ENCODE measurements at regions not wholly inside any gene's neighbourhood (a gene's known extent, or its start where the extent isn't known, plus 50 kb on each side); places are given as distances from the start of the nearest gene placed in this dataset.
A peak's percentile ranks its signal among the peaks of the same experiment; 100 is the strongest.

- Histone ChIP-seq H3K27me3 (no peaks in the 10 kb centered on the region), H2AFZ (replicated peaks) (no peak overlapping the region), H3K4me3 (no peak overlapping the region), H3K27ac (no peak overlapping the region), H3K9me3 (ENCODE audit: low read depth) (no peaks in the 10 kb centered on the region), H3F3A (ENCODE audit: low read depth) (no peaks in the 10 kb centered on the region), H3K4me1 (peaks cover 35% of the 10 kb centered on the region), H3K4me2 (peak overlapping the region; percentile 23), H3K9ac (no peak overlapping the region), H3K36me3 (no peaks in the 10 kb centered on the region), H3K79me2 (ENCODE audit: low read depth) (no peaks in the 10 kb centered on the region), H4K20me1 (ENCODE audit: low read depth) (no peaks in the 10 kb centered on the region)
- DNase-seq (ENCODE audit: low spot score), result no peak
- H3K27me3 Mint-ChIP-seq (ENCODE audit: insufficient read depth, low read depth), result peaks cover 10% of the 10 kb centered on the region
- H3K36me3 Mint-ChIP-seq, result no peaks in the 10 kb centered on the region
- peaks cover 6% of the 10 kb centered on the region for H3K9me3 Mint-ChIP-seq
- no peak overlapping the region for H3K27ac Mint-ChIP-seq
- TF ChIP-seq EZH2phosphoT487 (IDR thresholded peaks at IDR 0.05), result no peak
- no peak for TF ChIP-seq CTCF (IDR thresholded peaks at IDR 0.05)
- no peak for TF ChIP-seq EZH2 (IDR thresholded peaks at IDR 0.05)
- peaks cover 30% of the 10 kb centered on the region for H3K4me1 Mint-ChIP-seq
- no peak overlapping the region for H3K4me3 Mint-ChIP-seq
Observed at GRCh38 chr2:205914213-205915129, 171.5 kb downstream of the INO80D start.

- Histone ChIP-seq H3K27me3 (no peaks in the 10 kb centered on the region), H3F3A (ENCODE audit: low read depth) (no peaks in the 10 kb centered on the region), H3K4me3 (no peak overlapping the region), H3K9me3 (ENCODE audit: low read depth) (no peaks in the 10 kb centered on the region), H4K20me1 (ENCODE audit: low read depth) (no peaks in the 10 kb centered on the region), H3K9ac (no peak overlapping the region), H3K79me2 (ENCODE audit: low read depth) (no peaks in the 10 kb centered on the region), H2AFZ (replicated peaks) (no peak overlapping the region), H3K4me2 (peak overlapping the region; percentile 23), H3K27ac (no peak overlapping the region), H3K4me1 (peaks cover 35% of the 10 kb centered on the region), H3K36me3 (no peaks in the 10 kb centered on the region)
- TF ChIP-seq CTCF (IDR thresholded peaks at IDR 0.05) (no peak), EZH2 (IDR thresholded peaks at IDR 0.05) (no peak), EZH2phosphoT487 (IDR thresholded peaks at IDR 0.05) (no peak)
- Mint-ChIP-seq H3K36me3 (no peaks in the 10 kb centered on the region), H3K4me3 (no peak overlapping the region), H3K4me1 (peaks cover 32% of the 10 kb centered on the region), H3K27me3 (ENCODE audit: insufficient read depth, low read depth) (peaks cover 7% of the 10 kb centered on the region), H3K27ac (no peak overlapping the region), H3K9me3 (peaks cover 5% of the 10 kb centered on the region)
- DNase-seq (ENCODE audit: low spot score), result no peak
Observed at GRCh38 chr2:205913668-205914067, 172.3 kb downstream of the INO80D start.

- peaks cover 37% of the 10 kb centered on the region for H3K4me1 Mint-ChIP-seq
- H3K9ac ChIP-seq, result no peak overlapping the region
- no peaks in the 10 kb centered on the region for H3K36me3 ChIP-seq
- H3K36me3 Mint-ChIP-seq, result no peaks in the 10 kb centered on the region
- H3K4me1 ChIP-seq, result peaks cover 35% of the 10 kb centered on the region
- no peaks in the 10 kb centered on the region for H3K9me3 ChIP-seq (ENCODE audit: low read depth)
- H3K27ac Mint-ChIP-seq, result no peak overlapping the region
- no peaks in the 10 kb centered on the region for H3K79me2 ChIP-seq (ENCODE audit: low read depth)
- no peaks in the 10 kb centered on the region for H3F3A ChIP-seq (ENCODE audit: low read depth)
- H3K27me3 ChIP-seq, result no peaks in the 10 kb centered on the region
- no peaks in the 10 kb centered on the region for H4K20me1 ChIP-seq (ENCODE audit: low read depth)
- DNase-seq (ENCODE audit: low spot score), result peak; percentile 20
- no peak overlapping the region for H3K27ac ChIP-seq
- H3K4me2 ChIP-seq, result no peak overlapping the region
- no peak overlapping the region for H3K4me3 Mint-ChIP-seq
- H2AFZ ChIP-seq (replicated peaks), result no peak overlapping the region
- H3K9me3 Mint-ChIP-seq, result peaks cover 9% of the 10 kb centered on the region
- no peak overlapping the region for H3K4me3 ChIP-seq
- no peak for TF ChIP-seq EZH2 (IDR thresholded peaks at IDR 0.05)
- no peak for TF ChIP-seq CTCF (IDR thresholded peaks at IDR 0.05)
- no peak for TF ChIP-seq EZH2phosphoT487 (IDR thresholded peaks at IDR 0.05)
- peaks cover 3% of the 10 kb centered on the region for H3K27me3 Mint-ChIP-seq (ENCODE audit: insufficient read depth, low read depth)
Observed at GRCh38 chr2:205911306-205911705, 174.7 kb downstream of the INO80D start.
